ENCODE measurements at regions not wholly inside any gene's neighbourhood (a gene's known extent, or its start where the extent isn't known, plus 50 kb on each side); places are given as distances from the start of the nearest gene placed in this dataset.
"Not testable (repeated sequence)": the region's sequence is repeated elsewhere in the genome, so short reads cannot be mapped to it uniquely, and the experiment has no call there.

DNA sequence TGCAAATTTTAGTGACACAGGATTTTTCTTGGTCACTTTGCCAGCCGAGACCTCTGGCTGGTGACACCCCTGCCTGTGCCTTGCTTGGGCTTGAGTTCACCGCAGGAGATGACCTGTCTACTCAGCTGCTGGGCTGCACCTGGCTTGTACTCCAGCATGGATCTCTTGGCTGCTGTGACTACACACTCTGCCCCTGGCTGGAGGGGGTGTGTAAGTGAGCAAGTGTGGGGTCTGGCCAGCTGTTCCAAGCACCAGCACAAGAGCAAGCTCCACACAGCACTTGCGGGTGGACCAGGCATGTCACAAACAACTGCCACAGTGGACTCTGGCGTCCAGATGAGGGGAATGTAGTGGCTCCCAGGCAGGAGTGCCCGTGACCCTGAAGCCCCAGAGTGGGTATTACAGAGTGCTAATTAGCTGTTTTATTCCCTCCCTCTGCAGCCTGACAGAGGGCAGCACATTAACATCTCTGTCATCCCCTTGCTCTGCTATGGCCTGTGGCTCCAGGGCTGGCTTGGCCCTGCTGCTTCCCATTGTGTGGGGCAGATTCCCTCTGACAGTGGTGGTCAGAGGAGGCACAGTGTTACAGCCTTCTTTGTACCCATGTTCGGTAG lies 1387.2 kb downstream of the OLFM4 start:
- DNase-seq (ENCODE audit: low read depth in 2 of 2), result no peak
- H3K9ac ChIP-seq (ENCODE audit: insufficient read depth, low read length), result no peak overlapping the region
- no peaks in the 10 kb centered on the region for H3K27me3 ChIP-seq (ENCODE audit: control insufficient read depth, insufficient read depth, low read length)
- H4K20me1 ChIP-seq (ENCODE audit: control insufficient read depth, extremely low read depth, insufficient read depth, low read length), result no peaks in the 10 kb centered on the region
- H3K4me3 ChIP-seq (replicated peaks in 1 of 4; ENCODE audit: control extremely low read depth in 1 of 4, insufficient read depth in 1 of 4, low read depth in 3 of 4, low read length in 4 of 4), result no peak overlapping the region
- no peak overlapping the region for H3K27ac ChIP-seq (ENCODE audit: insufficient read depth, low read length)
- H3K9me3 ChIP-seq (ENCODE audit: control insufficient read depth, insufficient read depth, low read depth, low read length), result no peaks in the 10 kb centered on the region
- H3K79me2 ChIP-seq (ENCODE audit: control insufficient read depth, insufficient read depth, low read length), result no peaks in the 10 kb centered on the region
- no peak overlapping the region for H3K4me2 ChIP-seq (ENCODE audit: extremely low read depth, insufficient read depth, low read length)
- no peaks in the 10 kb centered on the region for H3K4me1 ChIP-seq (ENCODE audit: control insufficient read depth, extremely low read depth, insufficient read depth, low read length)
- no peak overlapping the region for H2AFZ ChIP-seq (ENCODE audit: low read length)
- no peaks in the 10 kb centered on the region for H3K36me3 ChIP-seq (ENCODE audit: control insufficient read depth, insufficient read depth, low read length)
- TF ChIP-seq, protein P1, sequence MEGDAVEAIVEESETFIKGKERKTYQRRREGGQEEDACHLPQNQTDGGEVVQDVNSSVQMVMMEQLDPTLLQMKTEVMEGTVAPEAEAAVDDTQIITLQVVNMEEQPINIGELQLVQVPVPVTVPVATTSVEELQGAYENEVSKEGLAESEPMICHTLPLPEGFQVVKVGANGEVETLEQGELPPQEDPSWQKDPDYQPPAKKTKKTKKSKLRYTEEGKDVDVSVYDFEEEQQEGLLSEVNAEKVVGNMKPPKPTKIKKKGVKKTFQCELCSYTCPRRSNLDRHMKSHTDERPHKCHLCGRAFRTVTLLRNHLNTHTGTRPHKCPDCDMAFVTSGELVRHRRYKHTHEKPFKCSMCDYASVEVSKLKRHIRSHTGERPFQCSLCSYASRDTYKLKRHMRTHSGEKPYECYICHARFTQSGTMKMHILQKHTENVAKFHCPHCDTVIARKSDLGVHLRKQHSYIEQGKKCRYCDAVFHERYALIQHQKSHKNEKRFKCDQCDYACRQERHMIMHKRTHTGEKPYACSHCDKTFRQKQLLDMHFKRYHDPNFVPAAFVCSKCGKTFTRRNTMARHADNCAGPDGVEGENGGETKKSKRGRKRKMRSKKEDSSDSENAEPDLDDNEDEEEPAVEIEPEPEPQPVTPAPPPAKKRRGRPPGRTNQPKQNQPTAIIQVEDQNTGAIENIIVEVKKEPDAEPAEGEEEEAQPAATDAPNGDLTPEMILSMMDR (conservative IDR thresholded peaks at IDR 0.05 in 1 of 2, IDR thresholded peaks at IDR 0.05 in 1 of 2; ENCODE audit: low read depth in 1 of 2, low read length in 2 of 2), result no peak
- TF ChIP-seq EZH2 (IDR thresholded peaks at IDR 0.05; ENCODE audit: low read length, missing control alignments), result no peak

DNA sequence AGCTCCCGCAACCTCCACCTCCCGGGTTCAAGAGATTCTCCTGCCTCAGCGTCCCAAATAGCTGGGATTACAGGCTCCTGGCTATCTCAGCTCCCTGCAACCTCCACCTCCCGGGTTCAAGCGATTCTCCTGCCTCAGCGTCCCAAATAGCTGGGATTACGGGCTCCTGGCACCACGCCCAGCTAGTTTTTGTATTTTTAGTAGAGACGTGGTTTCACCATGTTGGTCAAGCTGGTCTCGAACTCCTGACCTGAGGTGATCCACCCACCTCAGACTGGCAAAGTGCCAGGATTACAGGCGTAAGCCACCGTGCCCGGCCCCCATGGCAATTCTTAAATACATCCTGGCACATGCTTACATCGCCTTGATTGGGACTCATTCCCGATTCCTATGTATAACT lies 1394.3 kb downstream of the OLFM4 start:
- H3K27ac ChIP-seq (ENCODE audit: insufficient read depth, low read length); H3K79me2 ChIP-seq (ENCODE audit: control insufficient read depth, insufficient read depth, low read length); H3K27me3 ChIP-seq (ENCODE audit: control insufficient read depth, insufficient read depth, low read length); H3K4me3 ChIP-seq (replicated peaks in 1 of 4; ENCODE audit: control extremely low read depth in 1 of 4, insufficient read depth in 1 of 4, low read depth in 3 of 4, low read length in 4 of 4); H3K36me3 ChIP-seq (ENCODE audit: control insufficient read depth, insufficient read depth, low read length); H2AFZ ChIP-seq (ENCODE audit: low read length); H4K20me1 ChIP-seq (ENCODE audit: control insufficient read depth, extremely low read depth, insufficient read depth, low read length); H3K4me1 ChIP-seq (ENCODE audit: control insufficient read depth, extremely low read depth, insufficient read depth, low read length); H3K9ac ChIP-seq (ENCODE audit: insufficient read depth, low read length); H3K4me2 ChIP-seq (ENCODE audit: extremely low read depth, insufficient read depth, low read length); DNase-seq (ENCODE audit: low read depth in 2 of 2); H3K9me3 ChIP-seq (ENCODE audit: control insufficient read depth, insufficient read depth, low read depth, low read length): not testable (repeated sequence)

DNA sequence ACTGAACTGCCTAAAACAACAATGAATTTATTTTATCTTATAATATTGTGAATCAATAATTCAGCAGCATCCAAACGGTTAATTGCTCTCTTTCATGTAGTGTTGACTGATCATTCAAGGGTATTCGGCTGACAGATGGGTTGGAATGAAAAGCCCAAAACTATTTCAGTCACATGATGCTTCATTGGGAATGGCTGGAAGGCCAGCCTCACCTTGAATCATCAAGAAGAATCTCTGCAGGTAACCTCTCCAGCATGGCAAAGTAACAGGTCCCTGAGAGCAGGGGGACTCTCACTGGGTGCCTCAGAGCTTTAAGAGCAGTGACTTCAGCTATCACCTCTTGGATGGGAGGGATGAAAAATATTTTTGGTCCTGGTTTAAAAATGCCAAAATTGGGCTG lies 1395.7 kb downstream of the OLFM4 start:
- Histone ChIP-seq H3K36me3 (ENCODE audit: control insufficient read depth, insufficient read depth, low read length) (no peaks in the 10 kb centered on the region), H3K4me3 (replicated peaks in 1 of 4; ENCODE audit: control extremely low read depth in 1 of 4, insufficient read depth in 1 of 4, low read depth in 3 of 4, low read length in 4 of 4) (no peak overlapping the region), H4K20me1 (ENCODE audit: control insufficient read depth, extremely low read depth, insufficient read depth, low read length) (no peaks in the 10 kb centered on the region), H3K9me3 (ENCODE audit: control insufficient read depth, insufficient read depth, low read depth, low read length) (no peaks in the 10 kb centered on the region), H2AFZ (ENCODE audit: low read length) (no peak overlapping the region), H3K79me2 (ENCODE audit: control insufficient read depth, insufficient read depth, low read length) (no peaks in the 10 kb centered on the region), H3K4me1 (ENCODE audit: control insufficient read depth, extremely low read depth, insufficient read depth, low read length) (no peaks in the 10 kb centered on the region), H3K27ac (ENCODE audit: insufficient read depth, low read length) (no peak overlapping the region), H3K4me2 (ENCODE audit: extremely low read depth, insufficient read depth, low read length) (no peak overlapping the region), H3K9ac (ENCODE audit: insufficient read depth, low read length) (no peak overlapping the region), H3K27me3 (ENCODE audit: control insufficient read depth, insufficient read depth, low read length) (no peaks in the 10 kb centered on the region)
- no peak for DNase-seq (ENCODE audit: low read depth in 2 of 2)
- TF ChIP-seq EZH2 (IDR thresholded peaks at IDR 0.05; ENCODE audit: low read length, missing control alignments), result no peak
- TF ChIP-seq, protein P1 (conservative IDR thresholded peaks at IDR 0.05 in 1 of 2, IDR thresholded peaks at IDR 0.05 in 1 of 2; ENCODE audit: low read depth in 1 of 2, low read length in 2 of 2), result no peak
